Endodermal cell (in vitro differentiated cells): ENCODE measurements at regions not wholly inside any gene's neighbourhood (a gene's known extent, or its start where the extent isn't known, plus 50 kb on each side); places are given as distances from the start of the nearest gene placed in this dataset.

Source experiments
- DNase-seq: peaks from one replicate; pipeline ENCODE4 v3.0.0-alpha.2; 2017
- H3K27ac ChIP-seq: 2 replicates; pipeline ENCODE4 v1.5.1; 2013; ENCODE audit warnings: mild to moderate bottlenecking, low read depth, low read length, moderate library complexity
- H3K27me3 ChIP-seq: 2 replicates; pipeline ENCODE4 v1.6.1; 2013; ENCODE audit warnings: mild to moderate bottlenecking, low read length, moderate library complexity; ENCODE audit not compliant: insufficient read depth, control insufficient read depth, poor library complexity, severe bottlenecking
- H3K36me3 ChIP-seq: 2 replicates; pipeline ENCODE4 v1.7.0; 2013; ENCODE audit warnings: mild to moderate bottlenecking, low read length, moderate library complexity; ENCODE audit not compliant: control insufficient read depth, insufficient read depth
- H3K4me1 ChIP-seq: one replicate; pipeline ENCODE4 v1.7.0; 2013; ENCODE audit warnings: low read length; ENCODE audit not compliant: control insufficient read depth, insufficient read depth
- H3K4me3 ChIP-seq: 2 replicates; pipeline ENCODE4 v1.5.1; 2013; ENCODE audit warnings: mild to moderate bottlenecking, low read length, moderate library complexity
- H3K9ac ChIP-seq: 2 replicates; pipeline ENCODE4 v1.6.1; 2013; ENCODE audit warnings: mild to moderate bottlenecking, low read length, moderate library complexity; ENCODE audit not compliant: poor library complexity, severe bottlenecking; ENCODE audit errors: extremely low read depth
- H3K9me3 ChIP-seq: 2 replicates; pipeline ENCODE4 v1.6.1; 2013; ENCODE audit warnings: mild to moderate bottlenecking, low read length, moderate library complexity; ENCODE audit not compliant: control insufficient read depth
- H3K27ac Mint-ChIP-seq: 2 replicates; pipeline ENCODE4 v1.8.0; 2020; ENCODE audit warnings: mixed read lengths
- H3K27me3 Mint-ChIP-seq: 2 replicates; pipeline ENCODE4 v1.8.0; 2021; ENCODE audit warnings: mild to moderate bottlenecking, mixed read lengths; ENCODE audit not compliant: insufficient read depth
- H3K36me3 Mint-ChIP-seq: 2 replicates; pipeline ENCODE4 v1.8.0; 2020; ENCODE audit warnings: low read depth, mixed read lengths
- H3K4me1 Mint-ChIP-seq: 2 replicates; pipeline ENCODE4 v1.8.0; 2020; ENCODE audit warnings: mixed read lengths
- H3K4me3 Mint-ChIP-seq: 2 replicates; pipeline ENCODE4 v1.8.0; 2020; ENCODE audit warnings: mild to moderate bottlenecking, moderate library complexity, mixed read lengths
- H3K9me3 Mint-ChIP-seq: 2 replicates; pipeline ENCODE4 v1.8.0; 2020; ENCODE audit warnings: mild to moderate bottlenecking, mixed read lengths
- CTCF ChIP-seq: fragments of 200-600 bp; sonication (generic); conservative IDR thresholded peaks from 2 replicates; pipeline ENCODE4 v1.5.0; 2021; ENCODE audit warnings: antibody characterized with exemption, mild to moderate bottlenecking
- WGBS, 2 experiments: methylation state at CpG; one replicate each; pipeline versions ENCODE4 v1.1.5 to v1.1.7; 2013; ENCODE audit warnings: missing lambda C conversion rate in 2 of 2, mixed read lengths in 1 of 2; ENCODE audit not compliant: insufficient coverage in 1 of 2, insufficient read length in 1 of 2; 5-methylcytosine and 5-hydroxymethylcytosine counted together

DNA sequence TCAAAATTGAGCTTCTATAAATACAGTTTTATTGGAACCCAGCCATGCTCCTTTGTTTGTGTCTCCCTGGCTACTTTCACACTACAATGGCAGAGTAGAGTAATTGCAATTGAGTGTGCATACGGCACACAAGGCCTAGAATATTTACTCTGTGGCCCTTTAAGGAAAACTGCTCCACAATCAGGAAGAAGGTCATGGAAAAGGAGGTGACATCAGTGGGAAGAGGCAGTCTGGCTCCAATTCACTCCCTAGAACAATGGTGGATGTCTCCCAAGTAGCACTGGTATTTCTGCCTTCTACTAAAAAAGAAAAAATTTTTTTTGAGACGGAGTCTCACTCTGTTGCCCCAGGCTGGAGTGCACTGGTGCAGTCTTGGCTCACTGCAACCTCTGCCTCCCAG, 51.3 kb downstream of the KRTAP19-8 start:
- H3K27me3 ChIP-seq, result no peaks in the 10 kb centered on the region
- H3K9me3 Mint-ChIP-seq, result no peaks in the 10 kb centered on the region
- no peak overlapping the region for H3K27ac ChIP-seq
- no peak for TF ChIP-seq CTCF
- no peak overlapping the region for H3K27ac Mint-ChIP-seq
- 93% methylated on average over 2 of the region's 2 CpGs; no CpG with 5 or more reads in 1 of the 2 experiments for WGBS, 2 experiments
- no peak overlapping the region for H3K4me3 Mint-ChIP-seq
- H3K36me3 Mint-ChIP-seq, result no peaks in the 10 kb centered on the region
- H3K4me1 ChIP-seq, result no peaks in the 10 kb centered on the region
- H3K9ac ChIP-seq, result no peak overlapping the region
- H3K4me1 Mint-ChIP-seq, result peaks cover 2% of the 10 kb centered on the region
- no peak for DNase-seq
- no peaks in the 10 kb centered on the region for H3K27me3 Mint-ChIP-seq
- H3K4me3 ChIP-seq, result no peak overlapping the region
- no peaks in the 10 kb centered on the region for H3K36me3 ChIP-seq
- H3K9me3 ChIP-seq, result no peaks in the 10 kb centered on the region

GRCh38 chr21:30984889-30985288, 53.4 kb downstream of the KRTAP19-8 start:
- H3K27me3 Mint-ChIP-seq, result no peaks in the 10 kb centered on the region
- H3K9me3 Mint-ChIP-seq, result no peaks in the 10 kb centered on the region
- Histone ChIP-seq H3K36me3 (no peaks in the 10 kb centered on the region), H3K27ac (no peak overlapping the region), H3K9ac (no peak overlapping the region), H3K27me3 (no peaks in the 10 kb centered on the region), H3K4me1 (no peaks in the 10 kb centered on the region), H3K9me3 (no peaks in the 10 kb centered on the region), H3K4me3 (no peak overlapping the region)
- no peak for TF ChIP-seq CTCF
- no peak overlapping the region for H3K27ac Mint-ChIP-seq
- no peaks in the 10 kb centered on the region for H3K36me3 Mint-ChIP-seq
- WGBS, 2 experiments, result 86% methylated on average over 3 of the region's 3 CpGs; no CpG with 5 or more reads in 1 of the 2 experiments
- H3K4me1 Mint-ChIP-seq, result peaks cover 2% of the 10 kb centered on the region
- no peak overlapping the region for H3K4me3 Mint-ChIP-seq
- peak; percentile 55 for DNase-seq

DNA sequence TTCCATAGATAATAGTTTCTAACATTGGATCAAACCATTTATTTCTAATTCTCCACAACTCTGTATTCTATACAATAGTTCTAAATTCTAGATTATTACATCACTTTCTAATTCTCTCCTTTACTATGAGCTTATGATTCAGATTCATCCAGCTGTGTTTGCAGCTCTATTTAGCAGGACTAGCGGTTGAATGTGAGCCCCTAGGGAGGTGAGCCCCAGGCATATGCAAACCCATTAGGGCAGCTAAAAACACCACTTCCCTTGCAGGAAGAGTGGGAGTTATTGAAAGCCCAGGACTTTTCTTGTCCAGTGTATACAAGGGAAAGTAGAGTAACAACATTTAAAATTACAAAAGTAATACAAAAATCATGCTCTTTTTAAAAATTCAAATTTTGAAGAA, 56.9 kb downstream of the KRTAP19-8 start:
- TF ChIP-seq CTCF, result no peak
- DNase-seq, result no peak
- Histone ChIP-seq H3K9me3 (no peaks in the 10 kb centered on the region), H3K27ac (no peak overlapping the region), H3K4me3 (no peak overlapping the region), H3K9ac (no peak overlapping the region), H3K27me3 (no peaks in the 10 kb centered on the region), H3K36me3 (no peaks in the 10 kb centered on the region), H3K4me1 (no peaks in the 10 kb centered on the region)
- H3K36me3 Mint-ChIP-seq, result no peaks in the 10 kb centered on the region
- H3K4me1 Mint-ChIP-seq, result peaks cover 2% of the 10 kb centered on the region
- no peak overlapping the region for H3K4me3 Mint-ChIP-seq
- H3K9me3 Mint-ChIP-seq, result no peaks in the 10 kb centered on the region
- no peaks in the 10 kb centered on the region for H3K27me3 Mint-ChIP-seq
- H3K27ac Mint-ChIP-seq, result no peak overlapping the region
- 85% methylated on average over 1 of the region's 1 CpG; no CpG with 5 or more reads in 1 of the 2 experiments for WGBS, 2 experiments
